Neuronal stem cell (in vitro differentiated cells): ENCODE measurements at regions not wholly inside any gene's neighbourhood (a gene's known extent, or its start where the extent isn't known, plus 50 kb on each side); places are given as distances from the start of the nearest gene placed in this dataset.

Source experiments
- DNase-seq: peaks from one replicate; pipeline ENCODE4 v3.0.0-alpha.2; 2013; ENCODE audit warnings: low spot score
- H2AFZ ChIP-seq: one replicate; pipeline ENCODE4 v1.6.1; 2013; ENCODE audit warnings: mild to moderate bottlenecking, low read length, inconsistent platforms
- H2AK5ac ChIP-seq: 2 replicates; pipeline ENCODE4 v1.6.1; 2013; ENCODE audit warnings: low read depth, mild to moderate bottlenecking, inconsistent platforms, low read length, moderate library complexity, mixed read lengths
- H2BK120ac ChIP-seq: 2 replicates; pipeline ENCODE4 v1.6.1; 2013; ENCODE audit warnings: low read depth, mild to moderate bottlenecking, inconsistent platforms, low read length, moderate library complexity, mixed read lengths
- H2BK12ac ChIP-seq: one replicate; pipeline ENCODE4 v1.6.1; 2013; ENCODE audit warnings: low read length, inconsistent platforms
- H2BK15ac ChIP-seq: 2 replicates; pipeline ENCODE4 v1.6.1; 2013; ENCODE audit warnings: mild to moderate bottlenecking, low read length, inconsistent platforms, mixed read lengths
- H2BK5ac ChIP-seq: one replicate; pipeline ENCODE4 v1.6.1; 2013; ENCODE audit warnings: inconsistent platforms, mild to moderate bottlenecking, low read length, moderate library complexity
- H3K14ac ChIP-seq: one replicate; pipeline ENCODE4 v1.6.1; 2013; ENCODE audit warnings: low read length, inconsistent platforms
- H3K18ac ChIP-seq: 2 replicates; pipeline ENCODE4 v1.6.1; 2013; ENCODE audit warnings: low read length, inconsistent platforms
- H3K23ac ChIP-seq: 2 replicates; pipeline ENCODE4 v1.6.1; 2013; ENCODE audit warnings: low read depth, mild to moderate bottlenecking, mixed read lengths, low read length, inconsistent platforms; ENCODE audit not compliant: poor library complexity
- H3K27ac ChIP-seq: replicated peaks from 3 replicates; pipeline ENCODE4 v1.5.1; 2013; ENCODE audit warnings: low read length, inconsistent platforms
- H3K27me3 ChIP-seq, 3 experiments: 2 replicates each; pipeline ENCODE4 v1.6.1; 2013; ENCODE audit warnings: low read length in 3 of 3, mild to moderate bottlenecking in 2 of 3, inconsistent platforms in 1 of 3, low read depth in 1 of 3, mixed read lengths in 1 of 3, moderate library complexity in 1 of 3; ENCODE audit not compliant: control insufficient read depth in 3 of 3, insufficient read depth in 3 of 3
- H3K36me3 ChIP-seq, 2 donors: replicated peaks in 1 of 2; 2 replicates each; pipeline ENCODE4 v1.6.1; 2013; ENCODE audit warnings: low read length in 2 of 2; ENCODE audit not compliant: control insufficient read depth in 2 of 2, insufficient read depth in 2 of 2
- H3K4ac ChIP-seq: 2 replicates; pipeline ENCODE4 v1.6.1; 2013; ENCODE audit warnings: inconsistent platforms, mild to moderate bottlenecking, low read length, moderate library complexity
- H3K4me1 ChIP-seq, 2 donors: 1 replicate in 1 of 2; 2 replicates in 1 of 2; pipeline ENCODE4 v1.6.1; 2013; ENCODE audit warnings: low read length in 2 of 2, low read depth in 1 of 2; ENCODE audit not compliant: control insufficient read depth in 2 of 2, insufficient read depth in 1 of 2
- H3K4me2 ChIP-seq: one replicate; pipeline ENCODE4 v1.6.1; 2013; ENCODE audit warnings: mild to moderate bottlenecking, low read length, inconsistent platforms; ENCODE audit not compliant: insufficient read depth, poor library complexity, severe bottlenecking
- H3K4me3 ChIP-seq, 2 donors: 2 replicates each; pipeline ENCODE4 v1.5.1; 2013; ENCODE audit warnings: low read length in 2 of 2, mild to moderate bottlenecking in 2 of 2, inconsistent platforms in 1 of 2, moderate library complexity in 1 of 2
- H3K79me1 ChIP-seq: one replicate; pipeline ENCODE4 v1.6.1; 2013; ENCODE audit warnings: low read depth, mild to moderate bottlenecking, inconsistent platforms, low read length, moderate library complexity
- H3K9ac ChIP-seq: one replicate; pipeline ENCODE4 v1.6.1; 2013; ENCODE audit warnings: mild to moderate bottlenecking, low read depth, low read length, inconsistent platforms; ENCODE audit not compliant: poor library complexity
- H3K9me3 ChIP-seq, 2 donors: replicated peaks in 1 of 2; 2 replicates each; pipeline versions ENCODE3 to v1.6.1; 2013; ENCODE audit warnings: low read length in 2 of 2, mild to moderate bottlenecking in 2 of 2, inconsistent platforms in 1 of 2, low read depth in 1 of 2, mixed read lengths in 1 of 2, moderate library complexity in 1 of 2; ENCODE audit not compliant: control insufficient read depth in 2 of 2, insufficient read depth in 1 of 2
- H4K8ac ChIP-seq: one replicate; pipeline ENCODE4 v1.6.1; 2013; ENCODE audit warnings: low read depth, mild to moderate bottlenecking, inconsistent platforms, low read length, moderate library complexity
- H4K91ac ChIP-seq: one replicate; pipeline ENCODE4 v1.6.1; 2013; ENCODE audit warnings: low read length, low read depth, mild to moderate bottlenecking, inconsistent platforms; ENCODE audit not compliant: poor library complexity
- WGBS, 2 donors: extraction: QIAGEN DNeasy Blood & Tissue Kit; methylation state at CpG; one replicate each; pipeline ENCODE4 v1.1.7; 2013; ENCODE audit warnings: missing lambda C conversion rate in 2 of 2, mixed read lengths in 1 of 2; ENCODE audit not compliant: insufficient read length in 2 of 2, insufficient replicate concordance in 1 of 2; ENCODE audit errors: extremely low coverage in 2 of 2; 5-methylcytosine and 5-hydroxymethylcytosine counted together

GRCh38 chr14:66239589-66239988 lies 246.6 kb upstream of the CCDC196 start:
- Histone ChIP-seq H2BK5ac (no peak overlapping the region), H3K14ac (no peak overlapping the region), H2AFZ (no peak overlapping the region), H3K4me1 (peaks cover 0 to 5% of the 10 kb centered on the region in 2 donors), H3K4me3 (no peak overlapping the region), H3K27ac (no peak overlapping the region), H3K23ac (no peak overlapping the region), H3K79me1 (no peaks in the 10 kb centered on the region), H2BK120ac (no peak overlapping the region), H4K8ac (no peak overlapping the region), H3K4me2 (no peak overlapping the region), H3K9me3 (no peaks in the 10 kb centered on the region), H3K18ac (no peak overlapping the region), H2BK15ac (no peak overlapping the region), H3K36me3 (no peaks in the 10 kb centered on the region), H2BK12ac (no peak overlapping the region), H3K27me3 (no peaks in the 10 kb centered on the region), H3K4ac (no peak overlapping the region), H2AK5ac (no peak overlapping the region), H4K91ac (no peak overlapping the region), H3K9ac (no peak overlapping the region)
- DNase-seq: no peak
- WGBS, 2 donors: 100% methylated on average over 2 of the region's 4 CpGs; no CpG with 5 or more reads in 1 of the 2 donors

GRCh38 chr14:66240105-66240504 lies 246.1 kb upstream of the CCDC196 start:
- Histone ChIP-seq H3K36me3 (no peaks in the 10 kb centered on the region), H3K27ac (no peak overlapping the region), H2BK15ac (no peak overlapping the region), H4K91ac (no peak overlapping the region), H3K4me2 (no peak overlapping the region), H3K18ac (no peak overlapping the region), H3K9me3 (no peaks in the 10 kb centered on the region), H2BK5ac (no peak overlapping the region), H4K8ac (no peak overlapping the region), H3K9ac (no peak overlapping the region), H3K14ac (no peak overlapping the region), H3K4me3 (no peak overlapping the region), H2AK5ac (no peak overlapping the region), H2BK12ac (no peak overlapping the region), H2AFZ (no peak overlapping the region), H3K4ac (no peak overlapping the region), H3K79me1 (no peaks in the 10 kb centered on the region), H3K4me1 (peaks cover 0 to 5% of the 10 kb centered on the region in 2 donors), H3K23ac (no peak overlapping the region), H3K27me3 (no peaks in the 10 kb centered on the region), H2BK120ac (no peak overlapping the region)
- no peak for DNase-seq

- H3K9ac ChIP-seq: no peak overlapping the region
- H2AK5ac ChIP-seq: no peak overlapping the region
- no peak overlapping the region for H2BK5ac ChIP-seq
- no peak overlapping the region for H3K4me3 ChIP-seq
- H4K91ac ChIP-seq: no peak overlapping the region
- no peak overlapping the region for H2BK120ac ChIP-seq
- H3K27ac ChIP-seq: no peak overlapping the region
- H3K79me1 ChIP-seq: no peaks in the 10 kb centered on the region
- H3K14ac ChIP-seq: no peak overlapping the region
- H3K23ac ChIP-seq: no peak overlapping the region
- no peak overlapping the region for H4K8ac ChIP-seq
- H3K4ac ChIP-seq: no peak overlapping the region
- H3K27me3 ChIP-seq: no peaks in the 10 kb centered on the region
- H3K18ac ChIP-seq: no peak overlapping the region
- no peak overlapping the region for H3K4me2 ChIP-seq
- no peak overlapping the region for H2BK15ac ChIP-seq
- no peak overlapping the region for H2AFZ ChIP-seq
- DNase-seq: no peak
- H3K36me3 ChIP-seq: no peaks in the 10 kb centered on the region
- H3K9me3 ChIP-seq: no peaks in the 10 kb centered on the region
- peaks cover 0 to 5% of the 10 kb centered on the region in 2 donors for H3K4me1 ChIP-seq
- H2BK12ac ChIP-seq: no peak overlapping the region
- WGBS, 2 donors: no CpG with 5 or more reads among the region's 1 CpG
Measured at GRCh38 chr14:66242001-66242400, 244.2 kb upstream of the CCDC196 start.

DNA sequence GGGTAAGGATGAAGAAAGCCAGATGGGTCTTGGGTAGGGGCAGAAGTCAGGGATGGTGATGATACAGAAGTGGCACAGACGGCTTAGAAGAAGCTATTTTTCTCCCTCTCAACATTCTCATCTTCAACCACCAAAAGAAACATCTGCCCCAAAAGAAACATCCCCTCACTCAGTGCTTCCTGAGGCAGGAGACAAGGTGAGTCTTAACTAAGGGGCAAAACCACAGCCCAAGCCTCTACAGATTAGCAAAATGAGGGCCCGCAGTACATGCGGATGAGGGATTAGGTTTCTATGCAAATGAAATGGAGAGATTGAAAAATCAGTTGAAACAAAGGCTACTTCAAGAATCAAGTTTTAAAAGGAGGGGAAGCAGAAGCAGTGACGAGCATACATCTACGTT lies 241.3 kb upstream of the CCDC196 start:
- H3K4me2 ChIP-seq: no peak overlapping the region
- H3K23ac ChIP-seq: no peak overlapping the region
- no peak overlapping the region for H2AFZ ChIP-seq
- no peak overlapping the region for H3K4me3 ChIP-seq
- no peak overlapping the region for H3K27ac ChIP-seq
- no peaks in the 10 kb centered on the region for H3K27me3 ChIP-seq
- H3K9me3 ChIP-seq: no peaks in the 10 kb centered on the region
- no peak overlapping the region for H2BK120ac ChIP-seq
- H2BK15ac ChIP-seq: no peak overlapping the region
- no peak overlapping the region for H3K9ac ChIP-seq
- H3K14ac ChIP-seq: no peak overlapping the region
- no peak overlapping the region for H2AK5ac ChIP-seq
- H4K91ac ChIP-seq: no peak overlapping the region
- peaks cover 0 to 8% of the 10 kb centered on the region in 2 donors for H3K4me1 ChIP-seq
- no peak overlapping the region for H3K18ac ChIP-seq
- no peaks in the 10 kb centered on the region for H3K79me1 ChIP-seq
- no peak for DNase-seq
- no peaks in the 10 kb centered on the region for H3K36me3 ChIP-seq
- H3K4ac ChIP-seq: no peak overlapping the region
- H4K8ac ChIP-seq: no peak overlapping the region
- H2BK12ac ChIP-seq: no peak overlapping the region
- WGBS, 2 donors: no CpG with 5 or more reads among the region's 5 CpGs
- no peak overlapping the region for H2BK5ac ChIP-seq
